ENCODE measurements at regions not wholly inside any gene's neighbourhood (a gene's known extent, or its start where the extent isn't known, plus 50 kb on each side); places are given as distances from the start of the nearest gene placed in this dataset.

DNA sequence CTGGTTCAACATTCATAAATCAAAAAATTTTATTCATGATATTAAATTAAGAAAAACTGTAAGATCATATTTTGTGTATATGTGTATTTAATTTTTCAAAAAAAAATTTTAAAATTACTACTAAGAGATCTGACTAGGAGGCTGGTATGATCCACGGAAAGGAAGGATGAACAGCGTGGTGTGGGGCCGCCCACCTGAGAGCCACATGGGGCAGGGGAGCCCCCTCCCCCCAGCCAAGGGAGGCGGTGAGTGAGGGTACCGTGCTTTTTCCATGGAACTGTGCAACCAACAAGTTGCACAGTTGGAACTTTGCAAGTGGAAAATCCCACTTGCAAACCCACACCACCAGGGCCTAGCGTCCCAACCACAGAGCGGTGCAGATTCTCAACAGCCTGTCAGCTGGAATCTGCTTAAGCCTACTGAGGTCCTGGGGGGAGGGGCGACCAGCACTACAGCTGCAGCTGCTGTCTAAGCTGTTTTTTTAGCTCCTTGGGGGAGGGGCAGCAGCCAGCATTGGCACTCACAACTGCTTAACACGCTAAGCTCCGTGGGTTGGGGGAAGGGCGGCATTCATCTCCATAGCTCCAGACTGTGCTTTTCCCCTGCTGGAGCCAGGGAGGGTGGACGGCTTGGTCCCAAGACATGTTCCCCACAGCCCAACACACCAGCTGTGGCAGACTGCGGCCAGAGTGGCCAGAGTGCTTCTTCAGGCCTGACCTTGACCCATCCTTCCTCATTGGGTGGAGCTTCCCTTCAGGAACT, 94.2 kb upstream of the IGFBP3 start:
- Histone ChIP-seq H3K9ac (replicated peaks in 1 of 4; ENCODE audit: extremely low read depth in 1 of 4, low read depth in 3 of 4, low read length in 3 of 4) (no peak overlapping the region), H2BK120ac (replicated peaks; ENCODE audit: low read depth, low read length) (peak overlapping the region; percentile 72), H3K4ac (replicated peaks; ENCODE audit: insufficient read length, low read depth, low read length) (no peak overlapping the region), H3K18ac (ENCODE audit: extremely low read depth, low read length) (peak overlapping the region; percentile 90; the same call in 1 of the 2 replicates), H3K9me3 (ENCODE audit: insufficient read depth in 2 of 2, low read depth in 1 of 2, low read length in 1 of 2) (no peaks in the 10 kb centered on the region), H3K79me2 (ENCODE audit: control insufficient read depth in 1 of 2, insufficient read depth in 2 of 2, low read length in 2 of 2) (no peaks in the 10 kb centered on the region), H3K4me1 (replicated peaks in 1 of 4; ENCODE audit: control insufficient read depth in 3 of 4, insufficient read depth in 4 of 4, low read length in 3 of 4) (peaks cover 0 to 8% (median 5%) of the 10 kb centered on the region in 4 experiments; a peak in 5 of 7 replicates), H4K8ac (ENCODE audit: extremely low read depth, insufficient read depth, low read length) (no peak overlapping the region; the same call in 1 of the 2 replicates), H2BK12ac (ENCODE audit: low read depth, low read length) (peak overlapping the region; percentile 45), H4K91ac (replicated peaks; ENCODE audit: insufficient read length, low read length) (peak overlapping the region; percentile 80), H3K27me3 (replicated peaks in 1 of 4; ENCODE audit: control insufficient read depth in 3 of 4, extremely low read depth in 1 of 4, insufficient read depth in 3 of 4, low read length in 3 of 4) (no peaks in the 10 kb centered on the region), H2BK20ac (ENCODE audit: low read length) (peak overlapping the region; percentile 99), H2BK15ac (ENCODE audit: low read length) (no peak overlapping the region), H3K56ac (replicated peaks; ENCODE audit: insufficient read length, low read depth, low read length) (no peak overlapping the region), H3K23me2 (ENCODE audit: low read depth, low read length) (no peaks in the 10 kb centered on the region), H3K14ac (ENCODE audit: insufficient read length) (no peak overlapping the region), H3K36me3 (ENCODE audit: control insufficient read depth in 2 of 4, insufficient read depth in 4 of 4, low read length in 3 of 4) (no peaks in the 10 kb centered on the region), H3K4me3 (ENCODE audit: extremely low read depth in 1 of 4, insufficient read depth in 2 of 4, low read depth in 3 of 4, low read length in 4 of 4) (peak overlapping the region in 3 of 4 experiments; percentile 13 to 29 (median 29); a peak in 3 of 8 replicates), H3K23ac (ENCODE audit: insufficient read length) (no peak overlapping the region), H2AK5ac (ENCODE audit: low read depth, low read length) (no peak overlapping the region), H3K4me2 (ENCODE audit: insufficient read depth in 1 of 2, low read depth in 2 of 2, low read length in 2 of 2) (peak overlapping the region; percentile 25 to 52), H3K27ac (ENCODE audit: low read depth, low read length) (peak overlapping the region; percentile 74; the same call in 1 of the 2 replicates), H2AFZ (ENCODE audit: low read length) (peak overlapping the region; percentile 94), H4K5ac (ENCODE audit: insufficient read length, low read depth, low read length) (peak overlapping the region; percentile 49), H2BK5ac (ENCODE audit: low read depth, low read length) (peak overlapping the region; percentile 97), H3K79me1 (ENCODE audit: low read depth, low read length) (no peaks in the 10 kb centered on the region), H4K20me1 (replicated peaks in 1 of 2; ENCODE audit: control insufficient read depth in 1 of 2, insufficient read depth in 2 of 2, low read length in 2 of 2) (no peaks in the 10 kb centered on the region)
- POLR2A ChIA-PET (ENCODE audit: partially characterized antibody), result no interaction called here
- DNase-seq (ENCODE audit: low read depth in 1 of 2, low spot score in 2 of 2), result peak; percentile 75 to 79
- CTCF ChIA-PET (ENCODE audit: partially characterized antibody), result interaction anchor here (0.7 to 0.9 kb wide), 3 partner anchors 12 to 92 kb away, joined by 4 read pairs; no protein-coding TSS in a partner anchor
- WGBS, 2 experiments (ENCODE audit: extremely low coverage in 1 of 2, insufficient coverage in 1 of 2, insufficient read length in 1 of 2, insufficient replicate concordance in 2 of 2, low coverage in 1 of 2, low lambda C conversion rate in 2 of 2, missing lambda C conversion rate in 1 of 2), result 70% methylated on average over 13 of the region's 13 CpGs; no CpG with 5 or more reads in 1 of the 2 experiments
- FAIRE-seq, result peak; percentile 39
- TF ChIP-seq CREB1 (IDR thresholded peaks at IDR 0.05) (no peak), TBP (IDR thresholded peaks at IDR 0.05; ENCODE audit: low read depth, low read length) (no peak), RBBP5 (IDR thresholded peaks at IDR 0.05; ENCODE audit: borderline replicate concordance, low read depth, low read length) (peak; percentile 98), RAD21 (IDR thresholded peaks at IDR 0.05 in 1 of 2, conservative IDR thresholded peaks at IDR 0.05 in 1 of 2; ENCODE audit: low read depth in 2 of 2, low read length in 2 of 2) (peak; percentile 34 to 60), SIX5 (IDR thresholded peaks at IDR 0.05; ENCODE audit: low read depth, low read length) (no peak), JUND (IDR thresholded peaks at IDR 0.05; ENCODE audit: low read length) (no peak), ASH2L (IDR thresholded peaks at IDR 0.05; ENCODE audit: low read length) (peak; percentile 98), EP300 (IDR thresholded peaks at IDR 0.05; ENCODE audit: borderline replicate concordance in 1 of 2, low read depth in 2 of 2, low read length in 2 of 2) (peak in 1 of 2 experiments; percentile 91; a peak in 1 of 3 replicates), HDAC6 (IDR thresholded peaks at IDR 0.05; ENCODE audit: low read depth, low read length) (no peak), NRF1 (IDR thresholded peaks at IDR 0.05; ENCODE audit: low read depth, low read length) (no peak), EZH2 (IDR thresholded peaks at IDR 0.05; ENCODE audit: low read depth, low read length, severe bottlenecking) (no peak)
- TF ChIP-seq, protein P1, sequence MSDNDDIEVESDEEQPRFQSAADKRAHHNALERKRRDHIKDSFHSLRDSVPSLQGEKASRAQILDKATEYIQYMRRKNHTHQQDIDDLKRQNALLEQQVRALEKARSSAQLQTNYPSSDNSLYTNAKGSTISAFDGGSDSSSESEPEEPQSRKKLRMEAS (IDR thresholded peaks at IDR 0.05), result peak; percentile 29; the same call in 1 of the 2 replicates

Measured in H1 (cell line).